GM23338 (cell line): ENCODE measurements at regions not wholly inside any gene's neighbourhood (a gene's known extent, or its start where the extent isn't known, plus 50 kb on each side); places are given as distances from the start of the nearest gene placed in this dataset.

Experiments used
- ATAC-seq: fragments of 200-7000 bp; cut with Tn5 transposase; 3 replicates; pipeline ENCODE4 v1.9.1; 2020
- DNase-seq: peaks from one replicate; pipeline ENCODE4 v3.0.0-alpha.2; 2015; ENCODE audit warnings: low spot score
- H2AFZ ChIP-seq: fragments of 200-600 bp; sonication (generic); 2 replicates; pipeline ENCODE4 v1.8.0; 2016; ENCODE audit warnings: antibody characterized with exemption, mild to moderate bottlenecking, moderate library complexity
- H3F3A ChIP-seq: fragments of 200-600 bp; sonication (generic); replicated peaks from 2 replicates; pipeline ENCODE4 v1.8.0; 2017; ENCODE audit warnings: antibody characterized with exemption, mixed run types, low read depth
- H3K27ac ChIP-seq: fragments of 200-600 bp; sonication (generic); 2 replicates; pipeline ENCODE4 v1.6.1; 2016; ENCODE audit warnings: low read depth
- H3K27me3 ChIP-seq: fragments of 200-600 bp; sonication (generic); 2 replicates; pipeline ENCODE4 v1.8.0; 2016; ENCODE audit warnings: mild to moderate bottlenecking, mixed run types, moderate library complexity; ENCODE audit not compliant: insufficient read depth
- H3K36me3 ChIP-seq: fragments of 200-600 bp; sonication (generic); 2 replicates; pipeline ENCODE4 v1.8.0; 2016; ENCODE audit warnings: mild to moderate bottlenecking; ENCODE audit not compliant: insufficient read depth
- H3K4me1 ChIP-seq: fragments of 200-600 bp; sonication (generic); 2 replicates; pipeline ENCODE4 v1.8.0; 2016; ENCODE audit warnings: mild to moderate bottlenecking, moderate library complexity; ENCODE audit not compliant: insufficient read depth
- H3K4me2 ChIP-seq: fragments of 200-600 bp; sonication (generic); 2 replicates; pipeline ENCODE4 v1.7.1; 2017; ENCODE audit warnings: mixed run types
- H3K4me3 ChIP-seq: fragments of 200-600 bp; sonication (generic); 2 replicates; pipeline ENCODE4 v1.6.1; 2016; ENCODE audit warnings: mixed run types
- H3K79me2 ChIP-seq: fragments of 200-600 bp; sonication (generic); replicated peaks from 2 replicates; pipeline ENCODE4 v1.8.0; 2017; ENCODE audit warnings: mild to moderate bottlenecking; ENCODE audit not compliant: insufficient read depth
- H3K9me2 ChIP-seq: fragments of 200-600 bp; sonication (generic); 2 replicates; pipeline ENCODE4 v1.8.0; 2017; ENCODE audit not compliant: insufficient read depth
- H4K20me1 ChIP-seq: fragments of 200-600 bp; sonication (generic); replicated peaks from 2 replicates; pipeline ENCODE4 v1.8.0; 2017; ENCODE audit warnings: mild to moderate bottlenecking; ENCODE audit not compliant: insufficient read depth
- H3K27ac Mint-ChIP-seq: 2 replicates; pipeline ENCODE4 v1.8.0; 2020; ENCODE audit warnings: inconsistent platforms, mild to moderate bottlenecking, moderate library complexity, mixed read lengths
- H3K27me3 Mint-ChIP-seq: 3 replicates; pipeline ENCODE4 v1.8.0; 2022; ENCODE audit warnings: low read depth, mild to moderate bottlenecking, moderate library complexity, mixed read lengths, inconsistent platforms; ENCODE audit not compliant: insufficient read depth, poor library complexity
- H3K36me3 Mint-ChIP-seq: 3 replicates; pipeline ENCODE4 v1.8.0; 2021; ENCODE audit warnings: low read depth, mild to moderate bottlenecking, inconsistent platforms, moderate library complexity, mixed read lengths
- H3K4me1 Mint-ChIP-seq: 3 replicates; pipeline ENCODE4 v1.8.0; 2020; ENCODE audit warnings: mild to moderate bottlenecking, inconsistent platforms, mixed read lengths
- H3K4me3 Mint-ChIP-seq: 3 replicates; pipeline ENCODE4 v1.8.0; 2021; ENCODE audit warnings: moderate library complexity, mild to moderate bottlenecking, inconsistent platforms, mixed read lengths
- H3K9me3 Mint-ChIP-seq: 3 replicates; pipeline ENCODE4 v1.8.0; 2020; ENCODE audit warnings: moderate library complexity, mild to moderate bottlenecking, inconsistent platforms, mixed read lengths
- CREB1 ChIP-seq: fragments of 250-450 bp; sonication (Bioruptor Pico); IDR thresholded peaks from 2 replicates; pipeline ENCODE4 v1.5.0; 2020; ENCODE audit warnings: low read depth, mild to moderate bottlenecking, moderate library complexity
- ETS1 ChIP-seq: IDR thresholded peaks from 2 replicates; pipeline ENCODE4 v1.6.1; 2016; ENCODE audit warnings: antibody characterized with exemption
- EZH2 ChIP-seq: fragments of 200-600 bp; sonication (generic); IDR thresholded peaks from one replicate; pipeline ENCODE4 v1.8.0; 2017; ENCODE audit warnings: antibody characterized with exemption, mild to moderate bottlenecking, low read depth; ENCODE audit not compliant: unreplicated experiment
- JUNB ChIP-seq: IDR thresholded peaks from one replicate; pipeline ENCODE4 v1.6.1; 2016; ENCODE audit warnings: antibody characterized with exemption; ENCODE audit not compliant: unreplicated experiment
- POLR2AphosphoS5 ChIP-seq: IDR thresholded peaks from 2 replicates; pipeline ENCODE4 v1.6.1; 2016; ENCODE audit warnings: antibody characterized with exemption, low read depth
- REST ChIP-seq: IDR thresholded peaks from one replicate; pipeline ENCODE4 v1.6.1; 2018; ENCODE audit warnings: antibody characterized with exemption; ENCODE audit not compliant: unreplicated experiment
- ZNF114 ChIP-seq: fragments of 250-450 bp; sonication (Bioruptor Pico); IDR thresholded peaks from 2 replicates; pipeline ENCODE4 v1.5.0; 2020; ENCODE audit warnings: mild to moderate bottlenecking, moderate library complexity
- ZNF462 ChIP-seq: fragments of 250-450 bp; sonication (Bioruptor Pico); IDR thresholded peaks from 2 replicates; pipeline ENCODE4 v1.5.0; 2020; ENCODE audit warnings: mild to moderate bottlenecking, moderate library complexity
- TF ChIP-seq, protein P1 (sequence below), 2 experiments: fragments of 200-600 bp in 1 of 2; sonication (generic) in 1 of 2; conservative IDR thresholded peaks; 2 replicates each; pipeline versions ENCODE4 v1.5.1 to v1.6.1; 2016 to 2017; ENCODE audit warnings: antibody characterized with exemption in 2 of 2, low read depth in 2 of 2, mild to moderate bottlenecking in 2 of 2, moderate library complexity in 1 of 2

DNA sequence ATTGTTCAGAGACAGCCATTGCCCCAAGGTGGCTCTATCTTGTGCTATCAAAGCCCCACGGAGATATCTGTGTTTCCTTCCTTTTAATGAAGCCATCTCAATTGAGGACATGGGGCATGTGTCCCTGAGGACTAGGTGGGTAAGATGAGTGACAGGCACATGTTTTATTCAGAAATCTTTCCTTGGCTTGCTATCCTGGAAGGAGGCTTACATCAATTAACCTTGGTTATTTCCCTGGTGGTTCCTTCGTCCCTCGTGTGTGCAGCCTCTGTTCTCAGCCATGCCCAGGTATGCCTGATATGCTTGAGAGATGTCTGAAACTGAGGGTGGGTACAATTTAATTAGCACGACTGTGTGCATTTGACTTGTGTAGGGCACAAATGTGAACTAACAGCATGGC, 102.2 kb upstream of the TUT7 start:
- TF ChIP-seq EZH2 (no peak), REST (no peak), ZNF114 (CRISPR knock-in tag) (no peak), ZNF462 (no peak), JUNB (no peak), POLR2AphosphoS5 (no peak), ETS1 (no peak), CREB1 (CRISPR knock-in tag) (no peak)
- TF ChIP-seq, protein P1, sequence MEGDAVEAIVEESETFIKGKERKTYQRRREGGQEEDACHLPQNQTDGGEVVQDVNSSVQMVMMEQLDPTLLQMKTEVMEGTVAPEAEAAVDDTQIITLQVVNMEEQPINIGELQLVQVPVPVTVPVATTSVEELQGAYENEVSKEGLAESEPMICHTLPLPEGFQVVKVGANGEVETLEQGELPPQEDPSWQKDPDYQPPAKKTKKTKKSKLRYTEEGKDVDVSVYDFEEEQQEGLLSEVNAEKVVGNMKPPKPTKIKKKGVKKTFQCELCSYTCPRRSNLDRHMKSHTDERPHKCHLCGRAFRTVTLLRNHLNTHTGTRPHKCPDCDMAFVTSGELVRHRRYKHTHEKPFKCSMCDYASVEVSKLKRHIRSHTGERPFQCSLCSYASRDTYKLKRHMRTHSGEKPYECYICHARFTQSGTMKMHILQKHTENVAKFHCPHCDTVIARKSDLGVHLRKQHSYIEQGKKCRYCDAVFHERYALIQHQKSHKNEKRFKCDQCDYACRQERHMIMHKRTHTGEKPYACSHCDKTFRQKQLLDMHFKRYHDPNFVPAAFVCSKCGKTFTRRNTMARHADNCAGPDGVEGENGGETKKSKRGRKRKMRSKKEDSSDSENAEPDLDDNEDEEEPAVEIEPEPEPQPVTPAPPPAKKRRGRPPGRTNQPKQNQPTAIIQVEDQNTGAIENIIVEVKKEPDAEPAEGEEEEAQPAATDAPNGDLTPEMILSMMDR (conservative IDR thresholded peaks at IDR 0.05; ENCODE audit: low read depth in 2 of 2), result no peak
- Histone ChIP-seq H4K20me1 (no peaks in the 10 kb centered on the region), H2AFZ (no peak overlapping the region), H3K4me1 (no peaks in the 10 kb centered on the region), H3K4me2 (no peak overlapping the region), H3K27ac (no peak overlapping the region), H3K27me3 (no peaks in the 10 kb centered on the region), H3K36me3 (no peaks in the 10 kb centered on the region), H3K9me2 (peaks cover 4% of the 10 kb centered on the region; the same call in 1 of the 2 replicates), H3F3A (no peaks in the 10 kb centered on the region), H3K4me3 (no peak overlapping the region), H3K79me2 (no peaks in the 10 kb centered on the region)
- Mint-ChIP-seq H3K4me3 (no peak overlapping the region), H3K27me3 (peaks cover 2% of the 10 kb centered on the region), H3K9me3 (no peaks in the 10 kb centered on the region), H3K36me3 (no peaks in the 10 kb centered on the region), H3K27ac (no peak overlapping the region), H3K4me1 (peaks cover 2% of the 10 kb centered on the region; the same call in 1 of the 3 replicates)
- DNase-seq (no peak), ATAC-seq (no peak)
